ENCODE measurements at regions not wholly inside any gene's neighbourhood (a gene's known extent, or its start where the extent isn't known, plus 50 kb on each side); places are given as distances from the start of the nearest gene placed in this dataset.

GRCh38 chr2:219959471-219959870 lies 332.0 kb downstream of the SLC4A3 start:
- H3K36me3 ChIP-seq (ENCODE audit: insufficient read depth, low read length): no peaks in the 10 kb centered on the region
- H3K9me2 ChIP-seq (ENCODE audit: insufficient read depth, low read length): no peaks in the 10 kb centered on the region
- H4K20me1 ChIP-seq (ENCODE audit: insufficient read depth): no peaks in the 10 kb centered on the region
- H3K27ac ChIP-seq (ENCODE audit: low read length): no peak overlapping the region
- no peaks in the 10 kb centered on the region for H3K27me3 ChIP-seq (ENCODE audit: insufficient read depth, low read depth, low read length)
- no peaks in the 10 kb centered on the region for H3K9me3 ChIP-seq (ENCODE audit: low read length)
- no peak overlapping the region for H2AFZ ChIP-seq (ENCODE audit: low read depth, low read length)
- H3K4me2 ChIP-seq (ENCODE audit: low read length): no peak overlapping the region
- H3F3A ChIP-seq (ENCODE audit: insufficient read depth, low read length, poor library complexity, severe bottlenecking): no peaks in the 10 kb centered on the region
- no peak overlapping the region for H3K4me3 ChIP-seq (ENCODE audit: low read length)
- TF ChIP-seq POLR2AphosphoS5 (IDR thresholded peaks at IDR 0.05) (no peak), MXI1 (conservative IDR thresholded peaks at IDR 0.05; ENCODE audit: poor library complexity, severe bottlenecking) (no peak), REST (IDR thresholded peaks at IDR 0.05; ENCODE audit: borderline replicate concordance) (no peak), RAD21 (conservative IDR thresholded peaks at IDR 0.05) (no peak), EP300 (conservative IDR thresholded peaks at IDR 0.05; ENCODE audit: poor library complexity, severe bottlenecking) (no peak), EZH2 (IDR thresholded peaks at IDR 0.05; ENCODE audit: borderline replicate concordance, insufficient read depth, low read length, poor library complexity, severe bottlenecking) (no peak), CTCF (IDR thresholded peaks at IDR 0.05; ENCODE audit: poor library complexity, severe bottlenecking) (no peak), TAF1 (IDR thresholded peaks at IDR 0.05; ENCODE audit: low read depth) (no peak), SMC3 (conservative IDR thresholded peaks at IDR 0.05; ENCODE audit: poor library complexity) (no peak)
- no peaks in the 10 kb centered on the region for H3K79me2 ChIP-seq (replicated peaks; ENCODE audit: insufficient read depth, low read length)
- no peak overlapping the region for H3K9ac ChIP-seq (ENCODE audit: low read length)

- no peak overlapping the region for H3K4me3 ChIP-seq (ENCODE audit: low read length)
- no peak overlapping the region for H3K4me2 ChIP-seq (ENCODE audit: low read length)
- no peaks in the 10 kb centered on the region for H3K9me3 ChIP-seq (ENCODE audit: low read length)
- H3K27me3 ChIP-seq (ENCODE audit: insufficient read depth, low read depth, low read length): no peaks in the 10 kb centered on the region
- no peaks in the 10 kb centered on the region for H3K36me3 ChIP-seq (ENCODE audit: insufficient read depth, low read length)
- no peaks in the 10 kb centered on the region for H4K20me1 ChIP-seq (ENCODE audit: insufficient read depth)
- H3K27ac ChIP-seq (ENCODE audit: low read length): no peak overlapping the region
- no peak overlapping the region for H3K9ac ChIP-seq (ENCODE audit: low read length)
- H3K79me2 ChIP-seq (replicated peaks; ENCODE audit: insufficient read depth, low read length): no peaks in the 10 kb centered on the region
- H3K9me2 ChIP-seq (ENCODE audit: insufficient read depth, low read length): no peaks in the 10 kb centered on the region
- H3F3A ChIP-seq (ENCODE audit: insufficient read depth, low read length, poor library complexity, severe bottlenecking): no peaks in the 10 kb centered on the region
- no peak overlapping the region for H2AFZ ChIP-seq (ENCODE audit: low read depth, low read length)
- TF ChIP-seq MXI1 (conservative IDR thresholded peaks at IDR 0.05; ENCODE audit: poor library complexity, severe bottlenecking) (no peak), CTCF (IDR thresholded peaks at IDR 0.05; ENCODE audit: poor library complexity, severe bottlenecking) (no peak)
Observed at GRCh38 chr2:219961947-219962498, 334.6 kb downstream of the SLC4A3 start.
